IMR-90 (cell line): ENCODE measurements at regions not wholly inside any gene's neighbourhood (a gene's known extent, or its start where the extent isn't known, plus 50 kb on each side); places are given as distances from the start of the nearest gene placed in this dataset.

Source experiments
- ATAC-seq: fragments of 200-7000 bp; cut with Tn5 transposase; 2 replicates; pipeline ENCODE4 v1.9.1; 2020; ENCODE audit warnings: low read depth, mild to moderate bottlenecking, moderate library complexity
- BruUV-seq: library from RNA; stranded (reverse); fragments of 400-500 nt; replicated peaks from 2 replicates; lab custom pipeline; 2021; lab: Mats Ljungman, UMichigan
- CTCF ChIA-PET: fragments of 300-600 bp; formaldehyde crosslinking; extraction: SDS; loops from one replicate; lab custom pipeline; 2021; ENCODE audit warnings: antibody characterized with exemption; lab: Yijun Ruan, JAX
- POLR2A ChIA-PET: fragments of 300-600 bp; sonication (Branson Sonifier 250); formaldehyde crosslinking; loops from one replicate; lab custom pipeline; 2022; ENCODE audit warnings: antibody characterized with exemption; ENCODE audit not compliant: unreplicated experiment; lab: Charles Lee
- DNase-seq: peaks from one replicate; pipeline ENCODE4 v3.0.0; 2013
- H2AFZ ChIP-seq: replicated peaks from 2 replicates; pipeline ENCODE3; 2013; ENCODE audit warnings: low read length, mild to moderate bottlenecking; ENCODE audit not compliant: poor library complexity
- H2AK5ac ChIP-seq: 2 replicates; pipeline ENCODE4 v1.6.1; 2013; ENCODE audit warnings: low read depth, low read length, inconsistent platforms
- H2AK9ac ChIP-seq: replicated peaks from 2 replicates; pipeline ENCODE3; 2013; ENCODE audit warnings: mild to moderate bottlenecking, low read depth, low read length, moderate library complexity; ENCODE audit not compliant: poor library complexity
- H2BK120ac ChIP-seq: 2 replicates; pipeline ENCODE4 v1.6.1; 2013; ENCODE audit warnings: low read depth, low read length, inconsistent platforms
- H2BK15ac ChIP-seq: 3 replicates; pipeline ENCODE4 v1.6.1; 2013; ENCODE audit warnings: low read depth, low read length, inconsistent platforms
- H2BK20ac ChIP-seq: 2 replicates; pipeline ENCODE4 v1.6.1; 2013; ENCODE audit warnings: low read depth, mild to moderate bottlenecking, inconsistent platforms, low read length, moderate library complexity
- H2BK5ac ChIP-seq: 2 replicates; pipeline ENCODE4 v1.6.1; 2013; ENCODE audit warnings: mild to moderate bottlenecking, low read depth, low read length, inconsistent platforms; ENCODE audit not compliant: poor library complexity, severe bottlenecking
- H3K14ac ChIP-seq: replicated peaks from 2 replicates; pipeline ENCODE4 v1.6.1; 2013; ENCODE audit warnings: low read depth, low read length, inconsistent platforms
- H3K18ac ChIP-seq: 2 replicates; pipeline ENCODE4 v1.6.1; 2013; ENCODE audit warnings: low read depth, low read length, control low read depth
- H3K23ac ChIP-seq: 2 replicates; pipeline ENCODE4 v1.6.1; 2013; ENCODE audit warnings: low read depth, low read length, inconsistent platforms
- H3K27ac ChIP-seq: 2 replicates; pipeline ENCODE4 v1.5.1; 2013; ENCODE audit warnings: mild to moderate bottlenecking, control low read depth, low read length; ENCODE audit not compliant: insufficient read depth
- H3K27me3 ChIP-seq: 2 replicates; pipeline ENCODE4 v1.6.1; 2013; ENCODE audit warnings: low read length; ENCODE audit not compliant: control insufficient read depth, insufficient read depth
- H3K36me3 ChIP-seq: 2 replicates; pipeline ENCODE4 v1.6.1; 2013; ENCODE audit warnings: low read length, mixed read lengths; ENCODE audit not compliant: control insufficient read depth, insufficient read depth
- H3K4ac ChIP-seq: 2 replicates; pipeline ENCODE4 v1.6.1; 2013; ENCODE audit warnings: low read depth, low read length, inconsistent platforms
- H3K4me1 ChIP-seq: 2 replicates; pipeline ENCODE4 v1.6.1; 2013; ENCODE audit warnings: low read length, mixed read lengths; ENCODE audit not compliant: control insufficient read depth, insufficient read depth
- H3K4me2 ChIP-seq: 2 replicates; pipeline ENCODE4 v1.6.1; 2013; ENCODE audit warnings: low read depth, mild to moderate bottlenecking, control low read depth, low read length, moderate library complexity
- H3K4me3 ChIP-seq: 2 replicates; pipeline ENCODE4 v1.5.1; 2013; ENCODE audit warnings: low read depth, mild to moderate bottlenecking, control low read depth, low read length, moderate library complexity; ENCODE audit not compliant: insufficient read depth
- H3K56ac ChIP-seq: 2 replicates; pipeline ENCODE4 v1.6.1; 2013; ENCODE audit warnings: low read length, inconsistent platforms; ENCODE audit not compliant: insufficient read depth; ENCODE audit errors: extremely low read depth
- H3K79me1 ChIP-seq, 2 experiments: 2 replicates each; pipeline ENCODE4 v1.6.1; 2013; ENCODE audit warnings: low read length in 2 of 2, inconsistent platforms in 1 of 2, low read depth in 1 of 2
- H3K9ac ChIP-seq: 2 replicates; pipeline ENCODE4 v1.6.1; 2013; ENCODE audit warnings: low read depth, low read length, control low read depth
- H3K9me1 ChIP-seq: 2 replicates; pipeline ENCODE4 v1.6.1; 2013; ENCODE audit warnings: low read length, inconsistent platforms; ENCODE audit not compliant: insufficient read depth
- H3K9me3 ChIP-seq: 2 replicates; pipeline ENCODE4 v1.6.1; 2013; ENCODE audit warnings: low read length; ENCODE audit not compliant: control insufficient read depth, insufficient read depth
- H4K20me1 ChIP-seq: 2 replicates; pipeline ENCODE4 v1.6.1; 2013; ENCODE audit warnings: low read length, inconsistent platforms; ENCODE audit not compliant: insufficient read depth
- H4K5ac ChIP-seq: 2 replicates; pipeline ENCODE4 v1.6.1; 2013; ENCODE audit warnings: mild to moderate bottlenecking, low read depth, low read length, control low read depth
- H4K8ac ChIP-seq, 2 experiments: 2 replicates each; pipeline ENCODE4 v1.6.1; 2013; ENCODE audit warnings: low read depth in 2 of 2, low read length in 2 of 2, control low read depth in 1 of 2, inconsistent platforms in 1 of 2
- H4K91ac ChIP-seq: 2 replicates; pipeline ENCODE4 v1.6.1; 2013; ENCODE audit warnings: low read depth, low read length, inconsistent platforms; ENCODE audit not compliant: insufficient read depth
- CEBPB ChIP-seq: IDR thresholded peaks from 2 replicates; pipeline ENCODE4 v1.6.1; 2012; ENCODE audit warnings: low read depth, low read length, improper control_type of control experiment
- RFX5 ChIP-seq: IDR thresholded peaks from 2 replicates; pipeline ENCODE4 v1.8.0; 2012; ENCODE audit warnings: low read depth, mild to moderate bottlenecking, low read length, moderate library complexity
- SMC3 ChIP-seq: fragments of 150-350 bp; IDR thresholded peaks from 2 replicates; pipeline ENCODE4 v1.6.1; 2016; ENCODE audit warnings: low read depth, mild to moderate bottlenecking, antibody characterized with exemption, low read length, moderate library complexity
- whole genome bisulfite sequencing, 2 experiments: methylation state at CpG; one replicate each; pipeline versions ENCODE4 v1.1.5 to v1.1.7; 2013; ENCODE audit warnings: missing lambda C conversion rate in 2 of 2; ENCODE audit not compliant: insufficient read length in 1 of 2; ENCODE audit errors: extremely low coverage in 2 of 2; 5-methylcytosine and 5-hydroxymethylcytosine counted together
- dilution Hi-C: fragments of 300-500 bp; cut with HindIII; formaldehyde crosslinking; loops from one replicate; pipeline ENCODE4 v1.14.3; 2018; ENCODE audit warnings: low sequenced_read_pairs; ENCODE audit not compliant: unreplicated experiment
- in situ Hi-C: fragments of 300-500 bp; cut with MboI; formaldehyde crosslinking; loops from 3 replicates; pipeline ENCODE4 v1.14.3; 2019; ENCODE audit warnings: low sequenced_read_pairs, inconsistent platforms, mixed read lengths
- intact Hi-C: fragments of 100-400 bp; cut with micrococcal nuclease; formaldehyde crosslinking; loops from 2 replicates; pipeline ENCODE4 v1.10.0; 2022

DNA sequence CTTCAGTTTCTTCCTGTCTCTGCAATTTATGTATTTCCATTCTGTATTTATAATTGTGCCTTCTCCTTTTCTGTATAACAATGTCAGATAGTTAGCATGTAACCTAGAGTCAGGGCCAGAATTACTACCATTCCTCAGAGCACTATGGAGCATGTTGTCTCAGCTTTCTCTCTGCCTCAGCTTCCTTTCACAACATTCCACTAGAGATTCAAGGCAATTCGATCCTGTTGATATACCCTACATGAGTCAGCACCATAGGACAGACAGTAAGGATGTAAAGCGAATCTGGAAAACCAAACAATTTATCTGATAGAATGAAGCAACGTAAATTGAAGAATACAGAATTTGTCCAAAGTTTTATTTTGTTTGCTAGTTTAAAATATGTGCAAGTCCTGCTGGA is 728.3 kb upstream of the SEMA6A start:
- Histone ChIP-seq H2BK15ac (no peak overlapping the region), H3K18ac (no peak overlapping the region), H3K4me3 (no peak overlapping the region), H3K9ac (no peak overlapping the region), H3K27ac (no peak overlapping the region), H3K4me1 (no peaks in the 10 kb centered on the region), H3K9me3 (peaks cover 3% of the 10 kb centered on the region), H4K5ac (no peak overlapping the region), H4K20me1 (no peaks in the 10 kb centered on the region), H2BK120ac (no peak overlapping the region), H2AK9ac (no peak overlapping the region), H3K23ac (no peak overlapping the region), H4K8ac (no peak overlapping the region), H2AFZ (no peak overlapping the region), H2AK5ac (no peak overlapping the region), H2BK5ac (no peak overlapping the region), H3K36me3 (no peaks in the 10 kb centered on the region), H3K9me1 (no peaks in the 10 kb centered on the region), H3K4me2 (no peak overlapping the region), H3K79me1 (no peaks in the 10 kb centered on the region), H2BK20ac (no peak overlapping the region), H3K4ac (no peak overlapping the region), H4K91ac (no peak overlapping the region), H3K27me3 (no peaks in the 10 kb centered on the region), H3K56ac (no peak overlapping the region), H3K14ac (no peak overlapping the region)
- dilution Hi-C loops (no loop called here), in situ Hi-C loops (no loop called here), intact Hi-C loops (no loop called here)
- DNase-seq = no peak
- no CpG with 5 or more reads among the region's 3 CpGs for WGBS, 2 experiments
- CTCF ChIA-PET = no interaction called here
- TF ChIP-seq RFX5 (no peak), SMC3 (no peak), CEBPB (no peak)
- ATAC-seq = peak; percentile 24; the same call in 1 of the 2 replicates
- BruUV-seq = no TSS peak
- POLR2A ChIA-PET = no interaction called here
